Thyroid gland (tissue), 4 donors: ENCODE measurements at regions not wholly inside any gene's neighbourhood (a gene's known extent, or its start where the extent isn't known, plus 50 kb on each side); places are given as distances from the start of the nearest gene placed in this dataset.

Experiments
- CTCF ChIP-seq, 6 experiments: fragments of 200-600 bp in 3 of 6; fragments of 450-650 bp in 3 of 6; sonication (generic) in 3 of 6; IDR thresholded peaks; one replicate each; pipeline ENCODE4 v1.5.1; 2016 to 2019; ENCODE audit warnings: antibody characterized with exemption in 6 of 6, mild to moderate bottlenecking in 2 of 6, inconsistent platforms in 1 of 6, moderate library complexity in 1 of 6
- POLR2A ChIP-seq, 2 donors: fragments of 450-650 bp; IDR thresholded peaks; one replicate each; pipeline ENCODE4 v1.6.1; 2017; ENCODE audit warnings: antibody characterized with exemption in 2 of 2, mild to moderate bottlenecking in 2 of 2, moderate library complexity in 1 of 2

GRCh38 chr21:22885614-22886013 lies 1887.4 kb downstream of the NCAM2 start:
- no peak for TF ChIP-seq POLR2A (IDR thresholded peaks at IDR 0.05)
- no peak for TF ChIP-seq CTCF (IDR thresholded peaks at IDR 0.05)
